Limb (tissue), 2 donors: ENCODE measurements at regions not wholly inside any gene's neighbourhood (a gene's known extent, or its start where the extent isn't known, plus 50 kb on each side); places are given as distances from the start of the nearest gene placed in this dataset.
"Not testable (repeated sequence)": the region's sequence is repeated elsewhere in the genome, so short reads cannot be mapped to it uniquely, and the experiment has no call there.

Source experiments
- DNase-seq, 2 donors: peaks; one replicate each; pipeline ENCODE4 v3.0.0-alpha.2; 2016; ENCODE audit errors: extremely low spot score in 2 of 2

GRCh38 chr17:55903028-55903690, 152.3 kb downstream of the PCTP start:
- DNase-seq: no peak

- no peak for DNase-seq
These were observed 158.9 kb downstream of the PCTP start for GRCh38 chr17:55909776-55910175.

- no peak for DNase-seq
These were observed 160.3 kb downstream of the PCTP start for GRCh38 chr17:55911186-55911585.

GRCh38 chr17:55925440-55925839, 174.6 kb downstream of the PCTP start:
- DNase-seq: no peak

- peak in 1 of 2 donors; percentile 55 for DNase-seq
These were observed 175.6 kb downstream of the PCTP start for GRCh38 chr17:55926276-55926990.

GRCh38 chr17:55930291-55930809, 179.5 kb downstream of the PCTP start:
- no peak for DNase-seq

GRCh38 chr17:55931446-55931845, 180.6 kb downstream of the PCTP start:
- DNase-seq: no peak

- no peak for DNase-seq
These were observed 182.1 kb downstream of the PCTP start for GRCh38 chr17:55932973-55933372.

- not testable (repeated sequence) for DNase-seq
These were observed 188.4 kb downstream of the PCTP start for GRCh38 chr17:55939181-55939810.

GRCh38 chr17:55959756-55960155, 193.5 kb upstream of the ANKFN1 start:
- no peak for DNase-seq

GRCh38 chr17:55961386-55961785, 191.9 kb upstream of the ANKFN1 start:
- DNase-seq: no peak

GRCh38 chr17:55962951-55963401, 190.3 kb upstream of the ANKFN1 start:
- DNase-seq: peak; percentile 40 to 46

GRCh38 chr17:55964191-55964590, 189.1 kb upstream of the ANKFN1 start:
- DNase-seq: no peak

GRCh38 chr17:55965051-55965450, 188.2 kb upstream of the ANKFN1 start:
- DNase-seq: no peak

GRCh38 chr17:55969562-55970324, 183.5 kb upstream of the ANKFN1 start:
- no peak for DNase-seq

GRCh38 chr17:55978578-55978977, 174.7 kb upstream of the ANKFN1 start:
- no peak for DNase-seq

GRCh38 chr17:55983096-55983495, 170.2 kb upstream of the ANKFN1 start:
- no peak for DNase-seq

- no peak for DNase-seq
These were observed 166.5 kb upstream of the ANKFN1 start for GRCh38 chr17:55986817-55987216.

- DNase-seq: no peak
These were observed 164.4 kb upstream of the ANKFN1 start for GRCh38 chr17:55988861-55989260.

- DNase-seq: peak in 1 of 2 donors; percentile 31
These were observed 162.8 kb upstream of the ANKFN1 start for GRCh38 chr17:55990332-55991006.

GRCh38 chr17:55996826-55997225, 156.4 kb upstream of the ANKFN1 start:
- DNase-seq: no peak
